Ecto neural progenitor cell (in vitro differentiated cells): ENCODE measurements at regions not wholly inside any gene's neighbourhood (a gene's known extent, or its start where the extent isn't known, plus 50 kb on each side); places are given as distances from the start of the nearest gene placed in this dataset.

ENCODE experiments used
- DNase-seq: peaks from one replicate; pipeline ENCODE4 v3.0.0-alpha.2; 2018; ENCODE audit warnings: low spot score

DNA sequence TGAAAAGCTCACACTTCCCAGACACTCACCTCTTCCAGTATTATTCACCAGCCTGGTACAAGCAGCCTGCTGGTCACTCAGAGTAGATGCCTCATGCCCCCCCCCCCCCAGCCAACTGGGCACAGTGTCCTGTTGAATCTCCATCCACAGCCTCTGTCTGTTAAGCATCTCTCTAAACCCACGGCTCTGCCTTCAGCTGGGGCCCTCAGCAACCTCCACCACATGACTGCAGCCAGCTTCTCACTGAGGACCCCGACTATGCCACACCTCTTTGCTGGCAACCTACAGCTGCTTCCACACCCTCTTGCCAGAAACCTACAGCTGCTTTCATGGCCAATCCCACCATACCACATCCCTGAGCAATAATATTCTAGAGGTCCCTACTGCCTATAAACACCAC lies 113.1 kb downstream of the RHOU start:
- peak; percentile 38 for DNase-seq

DNA sequence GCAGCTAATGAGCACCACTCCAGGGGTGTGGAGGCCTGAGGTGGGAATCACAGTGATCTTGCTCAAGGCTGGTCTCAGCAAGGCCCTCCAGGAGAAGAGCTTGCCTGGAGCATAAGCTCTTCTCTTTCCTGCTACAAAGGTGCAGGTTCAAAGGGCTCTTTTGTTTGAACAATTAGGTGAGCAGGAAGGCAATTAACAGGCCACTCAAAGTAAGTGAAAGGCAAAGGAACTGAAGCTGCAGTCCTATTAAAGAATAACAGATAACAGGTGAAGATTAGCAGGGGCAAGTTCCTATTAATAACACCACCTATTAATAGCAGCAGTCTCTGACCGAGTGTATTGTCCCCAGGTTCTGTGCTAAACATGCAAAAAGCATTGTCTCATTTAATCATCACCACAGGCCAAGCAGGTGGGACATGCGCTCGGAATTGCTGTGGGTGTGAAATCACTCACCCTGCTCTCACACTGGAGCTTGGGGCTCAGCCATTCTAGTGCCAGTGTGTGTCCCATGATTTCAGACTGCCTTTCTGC lies 113.8 kb downstream of the RHOU start:
- peak; percentile 27 for DNase-seq

DNA sequence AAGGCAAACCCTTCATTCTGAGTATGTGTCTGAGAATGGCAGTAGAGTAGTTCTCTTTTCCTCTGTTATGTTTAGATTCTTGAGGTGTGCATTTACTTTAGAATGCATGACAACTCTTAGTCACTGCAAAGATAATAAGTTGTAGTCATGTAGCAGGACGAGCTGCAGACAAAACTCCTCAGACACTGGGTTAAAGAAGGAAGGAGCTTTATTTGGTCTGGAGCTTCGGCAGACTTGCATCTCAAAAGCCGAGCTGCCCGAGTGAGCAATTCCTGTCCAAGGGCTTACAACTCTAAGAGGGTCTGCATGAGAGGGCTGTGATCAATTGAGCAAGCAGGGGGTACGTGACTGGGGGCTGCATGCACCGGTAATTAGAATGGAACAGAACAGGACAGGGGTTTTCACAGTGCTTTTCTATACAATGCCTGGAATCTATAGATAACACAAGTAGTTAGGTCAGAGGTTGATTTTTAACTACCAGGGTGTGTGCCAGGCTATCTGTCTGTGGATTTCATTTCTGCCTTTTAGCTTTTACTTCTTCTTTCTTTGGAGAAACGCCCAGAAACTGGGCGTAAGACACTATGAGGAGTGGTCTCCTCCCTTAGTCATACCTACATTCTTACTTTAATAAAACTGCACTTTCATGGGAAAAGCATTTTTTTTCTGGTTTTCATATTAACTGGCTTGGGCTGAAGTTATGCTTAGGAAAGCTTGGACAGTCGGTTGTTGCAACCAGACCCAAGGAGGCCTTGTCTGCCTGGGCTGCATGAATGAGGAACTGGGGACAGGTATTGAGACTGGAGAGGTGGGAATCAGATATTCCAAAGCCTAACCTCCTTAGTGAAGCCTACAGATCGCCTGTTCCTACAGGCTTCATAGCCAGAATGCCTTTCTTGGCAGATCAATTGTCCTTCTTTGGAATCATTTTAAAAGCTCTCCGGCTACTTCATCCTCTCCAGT lies 115.1 kb downstream of the RHOU start:
- DNase-seq: peak; percentile 34

DNA sequence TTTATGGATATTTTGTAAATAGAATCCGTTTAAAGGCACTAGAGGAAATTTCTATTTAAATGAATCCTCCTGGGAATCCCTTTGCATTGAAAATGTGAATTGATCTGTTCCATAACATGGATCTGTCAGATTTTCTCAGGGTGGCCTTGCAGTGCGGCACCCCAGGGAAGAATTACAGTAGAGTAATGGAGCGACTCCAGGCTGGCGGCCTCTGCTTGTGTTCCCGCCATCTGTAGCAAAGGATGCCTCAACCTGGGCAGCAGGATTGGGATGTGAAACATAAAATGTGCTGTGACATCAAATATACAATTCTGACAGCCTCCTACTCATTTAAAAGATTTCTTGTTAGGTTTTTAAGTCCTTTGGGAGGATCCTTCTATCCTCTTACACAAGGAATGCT lies 115.9 kb downstream of the RHOU start:
- peak; percentile 21 for DNase-seq

DNA sequence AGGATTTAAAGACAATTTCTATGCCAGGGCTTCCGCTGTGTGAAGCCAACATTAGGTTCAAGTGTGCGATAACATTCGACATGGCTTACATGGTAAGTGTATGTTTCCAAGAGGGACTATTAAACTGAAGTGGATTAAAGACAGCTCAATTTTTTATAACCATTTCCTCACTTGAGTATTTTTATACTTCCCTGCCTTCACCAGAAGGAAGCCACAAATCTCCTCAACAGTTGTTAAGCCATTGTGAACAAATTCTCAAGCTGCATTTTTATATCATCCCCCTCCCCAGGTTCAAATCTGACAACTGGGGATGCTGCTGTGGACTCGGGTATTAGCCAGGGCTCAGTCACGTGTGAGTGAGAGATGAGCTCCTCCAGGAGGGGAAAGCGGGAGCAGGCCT lies 116.3 kb downstream of the RHOU start:
- no peak for DNase-seq

DNA sequence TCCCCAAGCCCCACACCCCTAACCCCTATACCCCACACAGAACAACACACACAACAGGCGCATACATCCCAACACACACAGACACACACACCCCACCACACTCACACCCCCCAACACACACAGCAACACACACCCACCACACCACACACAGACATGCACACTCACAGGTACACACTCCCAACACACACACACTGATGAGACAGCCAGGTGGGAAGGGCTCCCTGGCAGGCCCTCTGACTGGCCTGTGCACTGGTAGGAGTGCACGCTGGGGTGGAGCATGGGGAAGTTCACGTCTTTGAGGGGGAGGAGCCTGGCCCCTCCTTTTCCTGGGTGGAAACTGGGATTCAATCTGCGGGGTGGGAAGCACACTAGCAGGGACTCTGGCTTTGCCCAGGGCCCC lies 116.7 kb downstream of the RHOU start:
- peak; percentile 41 for DNase-seq

DNA sequence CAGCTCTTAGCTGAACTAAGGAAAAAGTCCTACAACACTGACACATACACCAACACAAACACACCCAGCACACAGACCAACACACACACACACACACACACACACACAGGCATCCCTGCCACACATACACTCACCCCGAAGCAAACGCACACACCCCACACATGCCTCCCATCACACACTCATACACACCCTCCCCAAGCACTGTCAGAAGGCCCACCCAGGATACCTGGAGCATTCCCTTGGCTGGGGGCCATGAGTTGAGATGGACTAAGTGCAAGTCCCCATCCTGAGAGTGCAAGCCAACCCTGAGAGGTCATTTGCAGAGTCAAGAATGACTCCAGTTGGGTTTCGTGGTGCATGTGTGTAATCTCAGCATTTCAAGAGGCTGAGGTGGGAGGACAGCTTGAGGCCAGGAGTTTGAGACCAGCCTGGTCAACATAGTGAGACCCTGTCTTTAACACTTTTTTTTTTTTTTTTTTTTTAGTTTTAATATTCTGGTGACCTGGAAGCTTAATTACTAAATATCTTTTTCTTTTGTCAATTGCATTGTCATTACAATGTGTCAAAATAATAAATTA lies 117.3 kb downstream of the RHOU start:
- peak; percentile 27 for DNase-seq

DNA sequence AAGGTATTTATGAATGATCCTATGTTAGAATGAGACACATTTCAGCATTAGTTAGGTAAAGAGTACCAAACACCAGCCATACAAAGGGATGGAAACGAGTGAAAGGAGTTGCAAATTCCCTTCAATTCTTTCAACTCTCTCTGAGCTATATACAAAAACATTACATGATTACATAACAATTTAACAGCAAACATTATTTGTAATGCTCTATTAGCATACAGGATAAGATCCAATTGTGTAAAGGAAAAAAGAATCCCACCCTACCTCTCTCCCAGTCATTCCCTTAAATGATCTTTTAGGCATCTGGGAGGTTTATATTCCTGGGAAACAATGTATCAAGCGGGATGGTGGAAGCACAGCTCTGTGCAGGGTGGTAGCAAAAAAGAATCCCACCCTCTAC lies 117.9 kb downstream of the RHOU start:
- no peak for DNase-seq

DNA sequence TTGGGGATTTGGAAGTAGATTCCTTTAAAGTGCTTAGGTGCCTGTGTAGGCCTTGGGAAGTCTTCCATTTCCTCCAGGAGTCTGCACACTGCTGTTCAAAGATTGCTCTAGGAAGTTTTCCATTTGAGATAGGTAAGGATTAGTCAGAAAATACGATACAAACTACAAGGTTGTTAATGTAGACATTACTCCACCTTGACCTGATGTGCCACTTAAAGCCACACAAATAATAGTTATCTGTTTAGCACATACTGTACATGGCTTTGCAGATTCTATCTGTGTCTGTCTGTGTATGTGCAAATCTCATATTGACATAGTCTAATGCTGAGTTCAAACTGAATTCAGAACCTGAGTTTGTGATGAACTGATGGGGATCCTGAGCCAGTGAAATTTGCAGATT lies 118.4 kb downstream of the RHOU start:
- peak; percentile 10 for DNase-seq

DNA sequence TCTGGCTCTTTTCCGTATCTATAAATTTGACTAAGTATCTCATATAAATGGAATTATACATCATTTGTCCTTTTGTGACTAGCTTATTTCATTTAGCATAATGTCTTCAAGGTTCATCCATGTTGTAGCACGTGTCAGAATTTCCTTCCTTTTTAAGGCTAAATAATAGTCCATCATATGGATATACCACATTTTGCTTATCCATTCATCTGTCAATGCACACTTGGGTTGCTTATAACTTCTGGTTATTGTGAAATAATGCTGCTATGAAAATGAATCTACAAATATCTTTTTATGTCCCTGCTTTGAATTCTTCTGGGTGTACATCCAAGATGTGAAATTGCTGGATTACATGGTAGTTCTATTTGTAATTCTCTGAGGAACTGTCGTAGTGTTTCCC lies 119.6 kb downstream of the RHOU start:
- no peak for DNase-seq

DNA sequence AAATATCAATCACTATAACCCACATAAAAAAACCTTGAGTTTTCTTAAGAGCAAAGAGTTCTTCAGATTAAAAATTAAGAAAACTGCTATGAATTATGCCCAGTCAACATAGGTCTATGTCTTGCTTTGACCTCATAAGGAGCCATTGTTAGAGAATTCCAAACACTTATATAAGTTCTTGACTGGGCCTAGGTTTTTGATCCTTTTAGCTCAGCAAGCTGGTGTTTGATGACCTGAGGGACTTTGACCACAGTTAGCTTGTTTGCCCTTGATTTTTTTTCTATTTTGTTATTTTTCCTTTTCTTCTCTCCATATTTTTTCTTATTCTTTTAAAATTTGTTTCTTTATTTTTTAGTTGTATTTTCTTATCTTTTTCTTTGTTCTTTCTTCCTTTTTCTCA lies 122.3 kb downstream of the RHOU start:
- no peak for DNase-seq

DNA sequence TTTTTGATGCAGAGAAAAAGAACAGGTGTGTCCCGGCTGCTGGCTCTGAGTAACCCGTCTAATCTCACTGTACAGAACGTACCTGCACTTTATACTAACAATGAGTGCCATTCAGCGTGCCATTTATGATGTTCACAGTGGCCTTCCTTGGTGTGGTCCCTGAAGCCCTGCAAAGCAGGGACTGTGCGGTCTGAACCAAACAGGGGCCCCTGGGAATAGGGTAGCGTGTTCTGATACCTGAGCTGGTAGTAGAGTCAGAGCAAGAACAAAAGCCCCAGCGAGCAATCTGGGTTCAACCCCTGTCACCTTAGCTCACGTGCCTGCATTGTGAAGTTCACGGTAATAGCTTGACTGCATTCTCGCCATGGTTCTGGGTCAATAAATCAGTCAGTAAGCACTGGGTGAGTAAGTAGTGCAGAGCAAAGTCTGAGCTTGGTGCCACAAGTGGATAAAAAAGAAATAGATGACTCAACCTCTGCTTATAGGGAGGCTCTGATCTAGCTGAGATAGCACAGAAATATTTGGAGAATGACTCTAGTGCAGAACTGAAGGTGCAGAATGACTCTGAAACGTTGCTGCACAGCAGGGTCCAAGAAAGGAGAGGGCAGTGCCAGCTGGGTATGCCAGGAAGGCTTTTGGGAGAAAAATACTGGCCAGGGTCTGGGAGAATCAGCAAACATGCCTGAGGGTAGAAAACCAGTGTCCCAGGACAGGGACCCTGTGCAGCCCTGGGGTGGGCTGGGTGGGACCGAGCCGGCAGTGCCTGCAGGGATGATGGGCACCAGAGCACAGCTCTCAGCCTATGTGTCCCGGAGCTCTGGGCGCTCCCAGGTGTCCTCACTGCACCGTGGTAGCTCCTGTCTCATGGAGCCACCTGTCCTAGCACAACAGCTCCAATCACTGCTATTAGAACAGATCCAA lies 125.9 kb downstream of the RHOU start:
- peak; percentile 40 for DNase-seq

DNA sequence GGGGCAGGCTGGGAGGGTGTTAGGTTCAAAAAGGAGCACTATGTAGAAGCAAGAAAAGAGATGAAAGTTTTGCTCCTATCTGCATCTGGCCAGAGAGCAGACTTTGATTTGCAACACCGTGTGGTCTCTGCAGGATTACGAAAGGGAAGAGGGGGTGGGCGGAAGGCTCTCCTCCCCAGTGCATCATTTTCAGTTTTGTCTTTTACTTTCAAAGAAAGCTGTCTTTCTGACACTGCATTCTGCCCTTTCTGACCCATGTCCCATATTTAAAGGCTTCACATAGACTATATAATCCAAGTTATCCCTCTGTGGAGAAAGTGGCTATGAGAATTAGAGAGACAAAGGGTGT lies 126.5 kb downstream of the RHOU start:
- no peak for DNase-seq

DNA sequence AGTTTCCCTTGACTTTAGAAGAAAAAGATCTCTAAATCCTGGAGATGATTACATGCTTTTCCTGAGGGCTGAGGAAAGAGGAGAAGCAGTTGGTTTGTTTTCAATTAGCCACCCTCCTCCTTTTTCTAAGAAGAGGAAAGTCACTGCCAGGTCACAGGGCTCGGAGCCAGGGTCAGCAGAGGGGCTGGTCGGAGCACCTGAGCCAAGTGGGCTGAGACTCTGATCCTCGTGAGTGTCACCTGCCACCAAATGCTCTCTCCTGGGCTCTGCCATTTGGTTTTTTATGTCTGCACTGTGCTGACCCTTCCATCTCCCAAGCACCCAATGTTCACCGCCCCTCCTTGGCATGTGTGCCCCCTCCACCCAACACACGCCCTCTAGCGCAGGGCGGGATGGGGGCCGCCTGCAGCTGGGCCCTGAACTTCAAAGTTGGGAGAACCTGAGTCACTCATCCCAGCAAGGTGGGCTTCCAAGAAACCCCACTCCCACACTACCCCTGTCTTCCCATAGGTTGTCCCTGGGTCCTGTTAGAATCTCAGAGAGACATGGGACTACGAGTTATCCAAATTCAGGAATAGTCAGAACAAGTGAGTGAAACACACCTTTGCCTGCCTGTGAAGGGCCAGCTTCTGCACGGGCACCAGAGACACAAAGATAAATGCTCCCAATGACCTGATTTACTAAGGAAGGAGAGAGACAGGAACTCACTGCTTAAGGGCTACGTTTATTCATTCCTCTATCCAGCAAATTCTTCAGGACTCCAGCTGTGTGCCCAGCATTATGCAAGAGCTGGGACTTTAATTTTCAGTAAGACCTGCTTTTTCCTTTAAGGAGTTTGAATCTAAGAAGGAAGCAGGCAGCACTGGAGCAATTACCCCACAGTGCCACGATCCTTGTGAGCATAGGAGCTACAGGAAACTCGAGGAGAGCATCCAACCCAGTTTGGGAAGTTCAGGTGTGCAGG lies 127.5 kb downstream of the RHOU start:
- peak; percentile 35 for DNase-seq

DNA sequence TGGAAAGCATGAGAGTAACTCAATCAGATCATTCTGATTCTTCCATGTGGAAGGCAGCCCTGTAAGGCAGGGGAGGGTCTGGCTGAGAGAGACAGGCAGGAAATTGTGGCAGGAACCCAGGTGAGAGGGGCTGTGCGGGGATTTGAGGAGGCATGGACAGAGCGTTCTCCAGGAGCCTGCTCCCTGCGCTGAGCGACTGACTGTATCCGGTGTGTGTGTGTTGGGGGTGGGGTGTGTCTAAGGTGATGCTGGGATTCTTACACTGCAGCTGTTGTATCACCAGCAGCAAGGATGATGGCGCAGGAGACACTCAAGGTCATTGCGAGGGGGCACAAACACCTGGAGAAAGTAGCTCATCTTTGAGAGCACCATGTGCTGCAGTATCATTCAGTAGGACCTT lies 128.5 kb downstream of the RHOU start:
- DNase-seq: peak; percentile 36

DNA sequence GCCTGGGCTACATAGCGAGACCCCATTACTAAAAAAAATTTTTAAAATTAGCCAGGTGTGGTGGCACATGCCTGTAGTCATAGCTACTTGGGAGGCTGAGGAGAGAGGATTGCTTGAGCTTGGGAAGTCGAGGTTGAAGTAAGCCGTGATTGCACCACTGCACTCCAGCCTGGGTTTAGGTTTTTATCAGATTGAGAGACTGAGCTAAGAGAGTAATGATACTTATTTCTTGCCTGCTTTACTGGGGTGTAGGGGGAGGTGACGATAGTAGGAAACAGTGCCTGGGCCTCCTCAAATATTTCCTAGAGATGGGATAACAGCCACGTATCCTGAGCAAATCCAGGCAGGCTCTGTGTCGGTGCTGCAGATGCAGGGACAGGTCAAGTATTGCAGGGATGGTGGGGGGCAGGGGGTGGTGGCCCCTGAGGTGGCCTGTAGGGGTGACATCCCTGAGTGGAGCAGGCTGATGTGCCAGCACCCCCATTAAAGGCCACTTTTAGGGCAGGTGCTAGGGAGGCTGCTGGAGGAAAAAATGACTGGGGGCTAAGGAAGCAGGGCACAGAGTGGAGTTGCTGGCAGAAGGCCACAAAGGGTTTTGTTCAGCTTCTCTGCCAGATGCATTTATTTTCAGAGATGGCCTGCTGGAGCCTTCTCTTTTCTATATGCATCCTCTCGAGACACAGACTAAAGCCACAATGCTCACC lies 130.5 kb downstream of the RHOU start:
- DNase-seq: no peak

DNA sequence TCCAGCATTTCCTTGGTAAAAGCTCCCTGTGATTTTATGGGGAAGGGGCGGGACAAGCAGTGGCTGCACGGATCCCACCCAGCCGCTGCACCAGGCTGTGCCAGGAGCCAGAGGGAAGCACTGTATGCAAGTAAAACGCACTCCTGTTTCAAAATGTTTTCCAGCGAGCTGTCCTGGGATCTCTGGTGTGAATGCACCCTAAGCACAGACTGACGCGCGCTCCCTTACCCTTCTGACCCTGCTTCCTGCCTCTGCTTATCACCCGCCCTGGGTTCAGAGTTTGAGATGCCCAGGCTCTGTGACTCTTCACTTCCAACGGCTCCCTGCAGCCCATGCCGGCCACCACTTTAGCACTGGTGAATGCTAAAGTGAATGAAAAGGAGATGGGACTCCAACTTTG lies 131.2 kb downstream of the RHOU start:
- DNase-seq: no peak

DNA sequence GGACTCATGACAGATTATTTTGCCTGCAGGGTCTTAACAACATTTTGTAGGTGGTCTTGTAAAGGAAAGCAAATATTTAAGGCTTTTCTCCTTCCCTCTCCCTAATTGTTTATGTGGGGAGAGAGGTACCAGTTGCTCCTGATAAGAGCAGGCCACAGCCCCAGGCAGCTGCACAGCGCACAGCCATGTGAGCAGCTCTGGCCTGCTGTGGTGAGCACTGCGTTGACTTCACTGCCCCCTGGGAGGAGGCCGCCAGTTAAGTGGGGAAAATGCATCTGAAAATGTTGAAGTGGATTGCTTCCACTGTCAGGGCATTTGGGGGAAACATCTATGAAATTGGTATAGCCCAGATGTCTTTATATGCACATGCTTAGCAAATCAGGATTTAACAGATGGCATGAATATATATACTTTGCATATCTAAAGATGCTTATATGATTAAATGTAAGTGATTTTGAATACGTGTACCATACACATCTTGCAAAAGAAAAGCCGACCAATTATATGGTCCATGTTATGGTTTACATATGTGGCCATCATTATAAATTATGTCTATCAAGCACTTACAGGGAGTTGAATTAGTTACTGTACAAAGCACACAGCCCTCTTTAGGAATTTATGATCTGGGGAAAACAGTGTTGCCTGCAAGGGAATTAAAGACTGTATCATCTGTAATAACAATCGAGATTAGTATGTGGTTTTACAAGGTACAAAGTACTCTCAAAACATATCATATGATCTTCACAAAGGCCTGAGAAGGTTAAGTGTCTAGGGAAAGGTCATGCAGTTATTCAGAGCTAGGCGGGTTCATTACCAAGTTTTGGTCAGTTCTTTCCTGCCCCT lies 132.1 kb downstream of the RHOU start:
- DNase-seq: no peak

DNA sequence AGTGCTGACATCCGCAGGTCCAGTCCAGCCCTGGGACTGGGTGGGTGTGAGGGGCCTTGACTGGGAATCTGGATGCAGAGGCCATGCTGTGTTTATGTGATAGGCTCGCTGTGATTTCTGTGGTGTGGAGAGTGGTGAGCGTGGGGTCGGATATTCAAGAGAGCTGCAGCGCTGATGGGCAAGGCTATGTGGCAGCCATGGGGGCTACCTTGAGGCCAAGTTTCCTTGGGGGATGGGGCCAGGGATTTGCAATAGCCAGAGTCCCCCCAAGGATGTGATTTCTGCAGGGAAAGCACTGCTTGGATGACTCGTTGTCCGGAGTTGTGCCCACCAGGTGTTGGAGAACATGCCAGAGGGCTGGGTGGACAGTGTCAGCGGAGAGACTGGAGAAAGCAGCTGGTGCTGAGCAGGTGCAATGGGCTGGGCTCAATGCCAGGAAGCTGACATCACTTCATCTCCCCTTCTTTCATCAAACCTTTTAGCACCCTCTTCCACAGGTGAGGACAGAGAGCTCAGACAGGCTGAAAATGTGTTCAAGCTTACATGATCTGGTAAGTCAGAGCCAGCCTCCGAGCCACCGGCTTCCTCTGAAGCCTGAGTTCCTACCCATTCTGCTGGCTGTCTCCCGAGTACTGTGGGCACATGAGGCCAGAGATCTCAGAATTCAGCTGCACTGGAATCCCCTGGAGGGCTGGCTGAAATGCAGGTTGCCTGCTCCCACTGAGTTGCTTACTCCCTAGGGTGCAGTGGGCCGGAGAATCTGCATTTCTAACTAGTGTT lies 132.9 kb downstream of the RHOU start:
- DNase-seq: peak; percentile 41
